ENCODE measurements at regions not wholly inside any gene's neighbourhood (a gene's known extent, or its start where the extent isn't known, plus 50 kb on each side); places are given as distances from the start of the nearest gene placed in this dataset.

DNA sequence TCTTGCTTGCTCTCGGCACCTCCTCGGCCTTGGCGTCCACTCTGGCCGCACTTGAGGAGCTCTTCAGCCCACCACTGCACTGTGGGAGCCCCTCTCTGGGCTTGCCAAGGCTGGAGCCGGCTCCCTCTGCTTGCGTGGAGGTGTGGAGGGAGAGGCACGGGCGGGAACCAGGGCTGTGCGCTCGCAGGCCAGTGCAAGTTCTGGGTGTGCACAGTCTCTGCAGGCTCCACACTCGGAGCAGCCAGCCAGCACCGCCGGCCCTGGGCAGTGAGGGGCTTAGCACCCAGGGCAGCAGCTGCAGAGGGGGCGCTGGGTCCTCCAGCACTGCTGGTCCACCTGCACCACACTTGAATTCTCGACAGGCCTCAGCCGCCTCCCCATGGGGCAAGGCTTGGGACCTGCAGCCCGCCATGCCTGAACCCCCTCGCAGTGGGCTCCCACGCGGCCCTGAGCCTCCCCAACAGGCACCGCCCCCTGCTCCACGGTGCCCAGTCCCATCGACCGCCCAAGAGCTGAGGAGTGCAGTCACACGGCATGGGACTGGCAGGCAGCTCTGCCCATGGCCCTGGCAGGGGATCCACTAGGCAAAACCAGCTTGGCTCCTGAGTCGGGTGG is 411.2 kb upstream of the CHAC2 start:
- no peak overlapping the region for H3K4me3 ChIP-seq (ENCODE audit: control insufficient read depth, low read depth, low read length)
- no peak for DNase-seq (ENCODE audit: low read depth)
- TF ChIP-seq, protein P1, sequence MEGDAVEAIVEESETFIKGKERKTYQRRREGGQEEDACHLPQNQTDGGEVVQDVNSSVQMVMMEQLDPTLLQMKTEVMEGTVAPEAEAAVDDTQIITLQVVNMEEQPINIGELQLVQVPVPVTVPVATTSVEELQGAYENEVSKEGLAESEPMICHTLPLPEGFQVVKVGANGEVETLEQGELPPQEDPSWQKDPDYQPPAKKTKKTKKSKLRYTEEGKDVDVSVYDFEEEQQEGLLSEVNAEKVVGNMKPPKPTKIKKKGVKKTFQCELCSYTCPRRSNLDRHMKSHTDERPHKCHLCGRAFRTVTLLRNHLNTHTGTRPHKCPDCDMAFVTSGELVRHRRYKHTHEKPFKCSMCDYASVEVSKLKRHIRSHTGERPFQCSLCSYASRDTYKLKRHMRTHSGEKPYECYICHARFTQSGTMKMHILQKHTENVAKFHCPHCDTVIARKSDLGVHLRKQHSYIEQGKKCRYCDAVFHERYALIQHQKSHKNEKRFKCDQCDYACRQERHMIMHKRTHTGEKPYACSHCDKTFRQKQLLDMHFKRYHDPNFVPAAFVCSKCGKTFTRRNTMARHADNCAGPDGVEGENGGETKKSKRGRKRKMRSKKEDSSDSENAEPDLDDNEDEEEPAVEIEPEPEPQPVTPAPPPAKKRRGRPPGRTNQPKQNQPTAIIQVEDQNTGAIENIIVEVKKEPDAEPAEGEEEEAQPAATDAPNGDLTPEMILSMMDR (IDR thresholded peaks at IDR 0.05; ENCODE audit: control insufficient read depth, insufficient read depth, low read depth, low read length, missing control alignments) = no peak

DNA sequence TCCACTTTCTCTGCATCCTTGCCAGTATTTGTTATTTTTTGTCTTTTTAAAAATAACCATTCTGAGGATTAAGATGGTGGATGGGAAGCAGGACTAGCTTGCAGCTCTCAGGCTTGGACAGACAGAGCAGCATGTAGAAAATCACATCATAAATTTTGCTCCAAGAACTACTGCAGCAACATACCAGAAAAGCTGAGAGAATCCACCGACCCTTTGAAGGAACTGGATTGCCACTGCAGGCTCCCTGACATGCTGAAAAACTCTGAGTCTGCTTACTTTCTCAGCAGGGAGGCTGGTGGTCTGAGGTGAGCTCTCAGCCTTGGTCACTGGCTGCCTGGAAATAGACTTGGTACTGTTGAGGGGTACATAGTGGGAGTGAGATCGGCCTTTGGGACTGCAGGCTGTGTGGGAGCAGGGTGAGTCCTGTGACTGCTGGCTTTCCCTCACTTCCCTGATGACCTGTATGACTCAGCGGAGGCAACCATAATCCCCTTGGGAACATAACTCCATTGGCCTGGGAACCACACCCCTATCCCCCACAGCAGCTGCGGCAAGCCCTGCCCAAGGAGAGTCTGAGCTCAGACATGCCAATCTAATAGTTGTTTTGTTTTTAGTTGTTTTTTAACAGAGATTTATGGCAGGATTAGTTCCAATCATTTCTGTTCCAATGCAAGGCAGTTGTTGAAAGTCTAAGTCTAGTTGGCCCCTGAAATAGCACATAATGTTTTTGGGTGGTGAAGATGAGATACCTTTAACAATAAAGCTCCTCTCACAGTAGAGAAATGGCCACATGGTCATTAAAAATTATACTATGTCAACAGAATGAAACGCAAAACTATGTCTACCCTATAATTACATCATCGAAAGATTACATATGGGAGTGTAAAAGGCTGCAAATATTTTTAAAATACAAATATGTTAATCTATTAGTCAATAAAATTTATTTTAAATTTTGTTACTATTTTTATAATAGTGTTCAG is 414.2 kb upstream of the CHAC2 start:
- H3K4me3 ChIP-seq (ENCODE audit: control insufficient read depth, low read depth, low read length) = no peak overlapping the region
- TF ChIP-seq, protein P1 (IDR thresholded peaks at IDR 0.05; ENCODE audit: control insufficient read depth, insufficient read depth, low read depth, low read length, missing control alignments) = no peak
- DNase-seq (ENCODE audit: low read depth) = no peak

DNA sequence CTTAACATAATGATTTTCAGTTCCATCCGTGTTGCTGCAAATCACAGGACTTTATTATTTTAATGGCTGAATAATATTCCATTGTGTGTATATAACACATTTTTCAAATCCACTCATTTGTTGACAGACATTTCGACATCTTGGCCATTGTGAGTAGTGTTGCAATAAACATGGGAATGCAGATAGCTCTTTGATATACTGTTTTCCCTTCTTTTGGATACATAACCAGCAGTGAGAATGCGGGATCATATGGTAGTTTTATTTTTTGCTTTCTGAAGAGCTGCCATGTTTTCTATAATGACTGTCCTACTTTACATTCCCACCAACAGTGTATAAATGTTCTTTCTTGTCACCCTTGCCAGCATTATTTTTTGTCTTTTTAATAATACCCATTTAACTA is 420.3 kb upstream of the CHAC2 start:
- no peak for DNase-seq (ENCODE audit: low read depth)
- H3K4me3 ChIP-seq (ENCODE audit: control insufficient read depth, low read depth, low read length) = no peak overlapping the region
- TF ChIP-seq, protein P1 (IDR thresholded peaks at IDR 0.05; ENCODE audit: control insufficient read depth, insufficient read depth, low read depth, low read length, missing control alignments) = no peak

DNA sequence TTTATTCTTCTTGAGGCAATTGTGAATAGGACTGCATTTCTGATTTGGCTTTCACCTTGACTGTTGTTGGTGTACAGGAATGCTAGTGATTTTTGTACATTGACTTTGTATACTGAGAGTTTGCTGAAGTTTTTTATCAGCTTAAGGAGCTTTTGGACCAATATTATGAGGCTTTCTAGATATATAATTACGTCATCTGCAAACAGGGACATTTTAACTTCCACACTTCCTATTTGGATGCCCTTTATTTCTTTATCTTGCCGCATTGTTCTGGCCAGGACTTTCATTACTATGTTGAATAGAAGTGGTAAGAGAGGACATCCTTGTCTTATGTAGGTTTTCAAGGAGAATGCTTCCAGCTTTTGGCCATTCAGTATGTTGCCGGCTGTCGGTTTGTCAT is 425.4 kb upstream of the CHAC2 start:
- no peak for DNase-seq (ENCODE audit: low read depth)
- H3K4me3 ChIP-seq (ENCODE audit: control insufficient read depth, low read depth, low read length) = no peak overlapping the region
- TF ChIP-seq, protein P1 (IDR thresholded peaks at IDR 0.05; ENCODE audit: control insufficient read depth, insufficient read depth, low read depth, low read length, missing control alignments) = no peak

DNA sequence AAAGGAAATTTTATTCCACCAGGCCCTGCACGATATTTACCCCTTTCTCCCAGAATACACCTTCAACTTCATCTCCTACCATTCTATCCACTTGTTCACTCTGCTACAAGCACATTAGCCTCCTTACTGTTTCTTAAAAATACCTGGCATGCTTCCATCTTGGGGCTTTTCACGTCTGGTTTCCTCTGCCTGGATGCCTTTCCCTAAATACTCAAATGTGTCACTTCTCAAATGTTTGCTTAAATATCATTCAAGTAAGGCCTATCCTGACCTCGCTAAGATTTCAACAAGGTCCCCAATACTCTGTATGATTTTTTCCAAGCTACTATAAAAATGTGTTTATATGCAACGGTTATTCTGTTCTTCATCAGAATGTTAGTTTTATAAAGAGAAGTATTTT is 433.0 kb upstream of the CHAC2 start:
- TF ChIP-seq, protein P1 (IDR thresholded peaks at IDR 0.05; ENCODE audit: control insufficient read depth, insufficient read depth, low read depth, low read length, missing control alignments) = no peak
- DNase-seq (ENCODE audit: low read depth) = no peak
- H3K4me3 ChIP-seq (ENCODE audit: control insufficient read depth, low read depth, low read length) = no peak overlapping the region

DNA sequence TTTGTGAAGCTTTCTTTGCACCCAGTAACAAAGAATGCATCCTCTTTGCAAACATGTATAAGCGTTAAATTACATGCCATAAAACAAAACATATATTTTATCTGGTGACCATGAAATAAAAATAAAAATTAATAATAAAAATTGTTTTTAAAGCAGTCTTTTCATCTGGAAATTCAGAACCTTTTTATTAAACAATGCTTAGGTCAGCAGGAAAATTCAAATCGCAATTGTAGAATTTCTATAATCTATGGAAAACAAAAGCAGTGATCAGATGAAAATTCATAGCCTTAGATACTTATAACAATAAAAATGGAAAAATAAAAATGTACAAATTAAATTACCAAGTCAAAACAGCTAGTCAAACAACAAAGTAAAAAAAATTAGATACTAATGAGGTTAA is 435.9 kb upstream of the CHAC2 start:
- no peak overlapping the region for H3K4me3 ChIP-seq (ENCODE audit: control insufficient read depth, low read depth, low read length)
- DNase-seq (ENCODE audit: low read depth) = no peak
- TF ChIP-seq, protein P1 (IDR thresholded peaks at IDR 0.05; ENCODE audit: control insufficient read depth, insufficient read depth, low read depth, low read length, missing control alignments) = no peak
